Panc1 (cell line): ENCODE measurements at regions not wholly inside any gene's neighbourhood (a gene's known extent, or its start where the extent isn't known, plus 50 kb on each side); places are given as distances from the start of the nearest gene placed in this dataset.

Source experiments
- ATAC-seq: fragments of 200-7000 bp; cut with Tn5 transposase; 2 replicates; pipeline ENCODE4 v1.9.1; 2020; ENCODE audit warnings: mild to moderate bottlenecking, moderate library complexity
- BruUV-seq: library from RNA; stranded (reverse); fragments of 400-500 nt; replicated peaks from 2 replicates; lab custom pipeline; 2021; lab: Mats Ljungman, UMichigan
- CTCF ChIA-PET: fragments of 300-600 bp; sonication (Branson Sonifier 250); formaldehyde crosslinking; loops from one replicate; lab custom pipeline; 2022; ENCODE audit warnings: antibody characterized with exemption; lab: Charles Lee
- POLR2A ChIA-PET: fragments of 300-600 bp; sonication (Branson Sonifier 250); formaldehyde crosslinking; loops from one replicate; lab custom pipeline; 2022; ENCODE audit warnings: antibody characterized with exemption; lab: Charles Lee
- DNase-seq: peaks from one replicate; pipeline ENCODE4 v3.0.0-alpha.2; 2010; ENCODE audit warnings: low read depth, low spot score
- H3K27ac ChIP-seq: 2 replicates; pipeline ENCODE4 v1.5.1; 2011; ENCODE audit warnings: mild to moderate bottlenecking, low read length, inconsistent platforms
- H3K27me3 ChIP-seq: fragments of 200-500 bp; sonication (Bioruptor generic); 2 replicates; pipeline ENCODE4 v1.6.0; 2014; ENCODE audit warnings: low read length, inconsistent platforms; ENCODE audit not compliant: control insufficient read depth, insufficient read depth
- H3K36me3 ChIP-seq: fragments of 200-500 bp; sonication (Bioruptor generic); 2 replicates; pipeline ENCODE4 v1.5.1; 2014; ENCODE audit warnings: inconsistent platforms, mild to moderate bottlenecking, low read length, moderate library complexity; ENCODE audit not compliant: control insufficient read depth, insufficient read depth
- H3K4me1 ChIP-seq: 2 replicates; pipeline ENCODE4 v1.5.1; 2011; ENCODE audit warnings: inconsistent platforms, mild to moderate bottlenecking, low read length, moderate library complexity; ENCODE audit not compliant: control insufficient read depth, insufficient read depth
- H3K4me3 ChIP-seq, 2 experiments: 2 replicates each; pipeline ENCODE4 v1.5.1; 2011 to 2012; ENCODE audit warnings: low read depth in 2 of 2, low read length in 2 of 2, mild to moderate bottlenecking in 2 of 2, inconsistent platforms in 1 of 2, moderate library complexity in 1 of 2
- H3K9me3 ChIP-seq: fragments of 200-500 bp; sonication (Bioruptor generic); 2 replicates; pipeline ENCODE4 v1.5.1; 2014; ENCODE audit warnings: low read depth, mild to moderate bottlenecking, inconsistent platforms, low read length, moderate library complexity; ENCODE audit not compliant: control insufficient read depth, insufficient read depth
- CTCF ChIP-seq: fragments of 450-650 bp; IDR thresholded peaks from 2 replicates; pipeline ENCODE4 v1.5.1; 2017; ENCODE audit warnings: mild to moderate bottlenecking
- POLR2AphosphoS5 ChIP-seq: IDR thresholded peaks from 2 replicates; pipeline ENCODE4 v1.6.1; 2012; ENCODE audit warnings: mild to moderate bottlenecking, low read depth, low read length, moderate library complexity
- REST ChIP-seq, 2 experiments: IDR thresholded peaks; 2 replicates each; pipeline ENCODE4 v1.6.1; 2011 to 2012; ENCODE audit warnings: low read depth in 2 of 2, control low read depth in 1 of 2, low read length in 1 of 2, mild to moderate bottlenecking in 1 of 2, moderate library complexity in 1 of 2; ENCODE audit not compliant: insufficient read depth in 1 of 2
- SIN3A ChIP-seq: IDR thresholded peaks from 2 replicates; pipeline ENCODE4 v1.6.1; 2012; ENCODE audit warnings: low read depth, mild to moderate bottlenecking, low read length, moderate library complexity, borderline replicate concordance; ENCODE audit not compliant: insufficient read depth
- TCF7L2 ChIP-seq: IDR thresholded peaks from 2 replicates; pipeline ENCODE4 v1.6.1; 2011; ENCODE audit warnings: mild to moderate bottlenecking, low read depth, low read length, inconsistent platforms
- in situ Hi-C: cut with HindIII; loops from 2 replicates; pipeline ENCODE4 v1.10.0; 2016; ENCODE audit warnings: low sequenced_read_pairs, low pct_unique_long_range_greater_than_20kb
- intact Hi-C: fragments of 100-400 bp; cut with micrococcal nuclease; formaldehyde crosslinking; loops from one replicate; pipeline ENCODE4 v1.10.0; 2022; ENCODE audit not compliant: unreplicated experiment

GRCh38 chr14:97850466-97850865 is 1053.3 kb downstream of the VRK1 start:
- H3K36me3 ChIP-seq: no peaks in the 10 kb centered on the region
- no peaks in the 10 kb centered on the region for H3K9me3 ChIP-seq
- no peak overlapping the region for H3K4me3 ChIP-seq
- ATAC-seq: no peak
- BruUV-seq: no TSS peak
- in situ Hi-C loops: no loop called here
- POLR2A ChIA-PET: no interaction called here
- no peaks in the 10 kb centered on the region for H3K27me3 ChIP-seq
- H3K27ac ChIP-seq: no peak overlapping the region
- CTCF ChIA-PET: no interaction called here
- intact Hi-C loops: no loop called here
- H3K4me1 ChIP-seq: no peaks in the 10 kb centered on the region
- DNase-seq: no peak
- no peak for TF ChIP-seq TCF7L2
- TF ChIP-seq POLR2AphosphoS5: no peak
- TF ChIP-seq CTCF: no peak
- TF ChIP-seq REST (IDR thresholded peaks at IDR 0.05; ENCODE audit: insufficient read depth in 1 of 2, low read depth in 2 of 2, low read length in 1 of 2): no peak
- no peak for TF ChIP-seq SIN3A

- intact Hi-C loops: no loop called here
- Histone ChIP-seq H3K4me3 (no peak overlapping the region), H3K27ac (no peak overlapping the region), H3K27me3 (no peaks in the 10 kb centered on the region), H3K36me3 (no peaks in the 10 kb centered on the region), H3K4me1 (no peaks in the 10 kb centered on the region), H3K9me3 (no peaks in the 10 kb centered on the region)
- CTCF ChIA-PET: no interaction called here
- TF ChIP-seq SIN3A (no peak), CTCF (no peak), REST (IDR thresholded peaks at IDR 0.05; ENCODE audit: insufficient read depth in 1 of 2, low read depth in 2 of 2, low read length in 1 of 2) (no peak), POLR2AphosphoS5 (no peak), TCF7L2 (no peak)
- DNase-seq (no peak), ATAC-seq (no peak)
- BruUV-seq: no TSS peak
- in situ Hi-C loops: no loop called here
- POLR2A ChIA-PET: no interaction called here
Observed at GRCh38 chr14:97850886-97851285, 1053.7 kb downstream of the VRK1 start.
